IMR-90 (cell line): ENCODE measurements at regions not wholly inside any gene's neighbourhood (a gene's known extent, or its start where the extent isn't known, plus 50 kb on each side); places are given as distances from the start of the nearest gene placed in this dataset.

Experiments used
- ATAC-seq: fragments of 200-7000 bp; cut with Tn5 transposase; 2 replicates; pipeline ENCODE4 v1.9.1; 2020; ENCODE audit warnings: low read depth, mild to moderate bottlenecking, moderate library complexity
- BruUV-seq: library from RNA; stranded (reverse); fragments of 400-500 nt; replicated peaks from 2 replicates; lab custom pipeline; 2021; lab: Mats Ljungman, UMichigan
- CTCF ChIA-PET: fragments of 300-600 bp; formaldehyde crosslinking; extraction: SDS; loops from one replicate; lab custom pipeline; 2021; ENCODE audit warnings: antibody characterized with exemption; lab: Yijun Ruan, JAX
- POLR2A ChIA-PET: fragments of 300-600 bp; sonication (Branson Sonifier 250); formaldehyde crosslinking; loops from one replicate; lab custom pipeline; 2022; ENCODE audit warnings: antibody characterized with exemption; ENCODE audit not compliant: unreplicated experiment; lab: Charles Lee
- DNase-seq: peaks from one replicate; pipeline ENCODE4 v3.0.0; 2013
- H2AFZ ChIP-seq: replicated peaks from 2 replicates; pipeline ENCODE3; 2013; ENCODE audit warnings: low read length, mild to moderate bottlenecking; ENCODE audit not compliant: poor library complexity
- H2AK5ac ChIP-seq: 2 replicates; pipeline ENCODE4 v1.6.1; 2013; ENCODE audit warnings: low read depth, low read length, inconsistent platforms
- H2AK9ac ChIP-seq: replicated peaks from 2 replicates; pipeline ENCODE3; 2013; ENCODE audit warnings: mild to moderate bottlenecking, low read depth, low read length, moderate library complexity; ENCODE audit not compliant: poor library complexity
- H2BK120ac ChIP-seq: 2 replicates; pipeline ENCODE4 v1.6.1; 2013; ENCODE audit warnings: low read depth, low read length, inconsistent platforms
- H2BK15ac ChIP-seq: 3 replicates; pipeline ENCODE4 v1.6.1; 2013; ENCODE audit warnings: low read depth, low read length, inconsistent platforms
- H2BK20ac ChIP-seq: 2 replicates; pipeline ENCODE4 v1.6.1; 2013; ENCODE audit warnings: low read depth, mild to moderate bottlenecking, inconsistent platforms, low read length, moderate library complexity
- H2BK5ac ChIP-seq: 2 replicates; pipeline ENCODE4 v1.6.1; 2013; ENCODE audit warnings: mild to moderate bottlenecking, low read depth, low read length, inconsistent platforms; ENCODE audit not compliant: poor library complexity, severe bottlenecking
- H3K14ac ChIP-seq: replicated peaks from 2 replicates; pipeline ENCODE4 v1.6.1; 2013; ENCODE audit warnings: low read depth, low read length, inconsistent platforms
- H3K18ac ChIP-seq: 2 replicates; pipeline ENCODE4 v1.6.1; 2013; ENCODE audit warnings: low read depth, low read length, control low read depth
- H3K23ac ChIP-seq: 2 replicates; pipeline ENCODE4 v1.6.1; 2013; ENCODE audit warnings: low read depth, low read length, inconsistent platforms
- H3K27ac ChIP-seq: 2 replicates; pipeline ENCODE4 v1.5.1; 2013; ENCODE audit warnings: mild to moderate bottlenecking, control low read depth, low read length; ENCODE audit not compliant: insufficient read depth
- H3K27me3 ChIP-seq: 2 replicates; pipeline ENCODE4 v1.6.1; 2013; ENCODE audit warnings: low read length; ENCODE audit not compliant: control insufficient read depth, insufficient read depth
- H3K36me3 ChIP-seq: 2 replicates; pipeline ENCODE4 v1.6.1; 2013; ENCODE audit warnings: low read length, mixed read lengths; ENCODE audit not compliant: control insufficient read depth, insufficient read depth
- H3K4ac ChIP-seq: 2 replicates; pipeline ENCODE4 v1.6.1; 2013; ENCODE audit warnings: low read depth, low read length, inconsistent platforms
- H3K4me1 ChIP-seq: 2 replicates; pipeline ENCODE4 v1.6.1; 2013; ENCODE audit warnings: low read length, mixed read lengths; ENCODE audit not compliant: control insufficient read depth, insufficient read depth
- H3K4me2 ChIP-seq: 2 replicates; pipeline ENCODE4 v1.6.1; 2013; ENCODE audit warnings: low read depth, mild to moderate bottlenecking, control low read depth, low read length, moderate library complexity
- H3K4me3 ChIP-seq: 2 replicates; pipeline ENCODE4 v1.5.1; 2013; ENCODE audit warnings: low read depth, mild to moderate bottlenecking, control low read depth, low read length, moderate library complexity; ENCODE audit not compliant: insufficient read depth
- H3K56ac ChIP-seq: 2 replicates; pipeline ENCODE4 v1.6.1; 2013; ENCODE audit warnings: low read length, inconsistent platforms; ENCODE audit not compliant: insufficient read depth; ENCODE audit errors: extremely low read depth
- H3K79me1 ChIP-seq, 2 experiments: 2 replicates each; pipeline ENCODE4 v1.6.1; 2013; ENCODE audit warnings: low read length in 2 of 2, inconsistent platforms in 1 of 2, low read depth in 1 of 2
- H3K9ac ChIP-seq: 2 replicates; pipeline ENCODE4 v1.6.1; 2013; ENCODE audit warnings: low read depth, low read length, control low read depth
- H3K9me1 ChIP-seq: 2 replicates; pipeline ENCODE4 v1.6.1; 2013; ENCODE audit warnings: low read length, inconsistent platforms; ENCODE audit not compliant: insufficient read depth
- H3K9me3 ChIP-seq: 2 replicates; pipeline ENCODE4 v1.6.1; 2013; ENCODE audit warnings: low read length; ENCODE audit not compliant: control insufficient read depth, insufficient read depth
- H4K20me1 ChIP-seq: 2 replicates; pipeline ENCODE4 v1.6.1; 2013; ENCODE audit warnings: low read length, inconsistent platforms; ENCODE audit not compliant: insufficient read depth
- H4K5ac ChIP-seq: 2 replicates; pipeline ENCODE4 v1.6.1; 2013; ENCODE audit warnings: mild to moderate bottlenecking, low read depth, low read length, control low read depth
- H4K8ac ChIP-seq, 2 experiments: 2 replicates each; pipeline ENCODE4 v1.6.1; 2013; ENCODE audit warnings: low read depth in 2 of 2, low read length in 2 of 2, control low read depth in 1 of 2, inconsistent platforms in 1 of 2
- H4K91ac ChIP-seq: 2 replicates; pipeline ENCODE4 v1.6.1; 2013; ENCODE audit warnings: low read depth, low read length, inconsistent platforms; ENCODE audit not compliant: insufficient read depth
- CTCF ChIP-seq: conservative IDR thresholded peaks from 2 replicates; pipeline ENCODE4 v1.5.1; 2012; ENCODE audit warnings: mild to moderate bottlenecking, low read depth, low read length, improper control_type of control experiment
- MAFK ChIP-seq: IDR thresholded peaks from 2 replicates; pipeline ENCODE4 v1.6.1; 2012; ENCODE audit warnings: low read depth, low read length, improper control_type of control experiment
- MXI1 ChIP-seq: IDR thresholded peaks from 2 replicates; pipeline ENCODE4 v1.6.1; 2012; ENCODE audit warnings: low read depth, mild to moderate bottlenecking, low read length, moderate library complexity, borderline replicate concordance
- NFE2L2 ChIP-seq: fragments of 150-350 bp; IDR thresholded peaks from 2 replicates; pipeline ENCODE4 v1.6.1; 2016; ENCODE audit warnings: low read depth, mild to moderate bottlenecking, low read length
- SMC3 ChIP-seq: fragments of 150-350 bp; IDR thresholded peaks from 2 replicates; pipeline ENCODE4 v1.6.1; 2016; ENCODE audit warnings: low read depth, mild to moderate bottlenecking, antibody characterized with exemption, low read length, moderate library complexity
- WGBS, 2 experiments: methylation state at CpG; one replicate each; pipeline versions ENCODE4 v1.1.5 to v1.1.7; 2013; ENCODE audit warnings: missing lambda C conversion rate in 2 of 2; ENCODE audit not compliant: insufficient read length in 1 of 2; ENCODE audit errors: extremely low coverage in 2 of 2; 5-methylcytosine and 5-hydroxymethylcytosine counted together
- dilution Hi-C: fragments of 300-500 bp; cut with HindIII; formaldehyde crosslinking; loops from one replicate; pipeline ENCODE4 v1.14.3; 2018; ENCODE audit warnings: low sequenced_read_pairs; ENCODE audit not compliant: unreplicated experiment
- in situ Hi-C: fragments of 300-500 bp; cut with MboI; formaldehyde crosslinking; loops from 3 replicates; pipeline ENCODE4 v1.14.3; 2019; ENCODE audit warnings: low sequenced_read_pairs, inconsistent platforms, mixed read lengths
- intact Hi-C: fragments of 100-400 bp; cut with micrococcal nuclease; formaldehyde crosslinking; loops from 2 replicates; pipeline ENCODE4 v1.10.0; 2022
- TF ChIP-seq, protein P1 (sequence below): fragments of 150-350 bp; IDR thresholded peaks from 2 replicates; pipeline ENCODE4 v1.6.1; 2016; ENCODE audit warnings: low read depth, mild to moderate bottlenecking, low read length, moderate library complexity, borderline replicate concordance

GRCh38 chr22:27399161-27399560 lies 402.4 kb downstream of the MN1 start:
- no TSS peak for BruUV-seq
- no peak overlapping the region for H3K14ac ChIP-seq
- no peak overlapping the region for H3K27ac ChIP-seq
- intact Hi-C loops (no loop called here), in situ Hi-C loops (no loop called here), dilution Hi-C loops (no loop called here)
- no peak overlapping the region for H3K23ac ChIP-seq
- ATAC-seq (no peak; the same call in 1 of the 2 replicates), DNase-seq (no peak)
- no peak overlapping the region for H4K91ac ChIP-seq
- no peaks in the 10 kb centered on the region for H3K36me3 ChIP-seq
- H2AK5ac ChIP-seq: no peak overlapping the region
- H3K27me3 ChIP-seq: peaks cover 43% of the 10 kb centered on the region
- no peak overlapping the region for H2BK15ac ChIP-seq
- WGBS, 2 experiments: 0% methylated on average over 3 of the region's 19 CpGs; no CpG with 5 or more reads in 1 of the 2 experiments
- peak overlapping the region; percentile 86 for H3K4me2 ChIP-seq
- no peak overlapping the region; the same call in 1 of the 2 replicates for H3K18ac ChIP-seq
- peaks cover 2% of the 10 kb centered on the region; the same call in 1 of the 2 replicates for H3K4me1 ChIP-seq
- no peak overlapping the region for H4K5ac ChIP-seq
- H3K9me3 ChIP-seq: peaks cover 7% of the 10 kb centered on the region
- no peak overlapping the region for H3K9ac ChIP-seq
- no peak overlapping the region for H2AK9ac ChIP-seq
- no peak for TF ChIP-seq SMC3
- no peak for TF ChIP-seq CTCF
- TF ChIP-seq, protein P1, sequence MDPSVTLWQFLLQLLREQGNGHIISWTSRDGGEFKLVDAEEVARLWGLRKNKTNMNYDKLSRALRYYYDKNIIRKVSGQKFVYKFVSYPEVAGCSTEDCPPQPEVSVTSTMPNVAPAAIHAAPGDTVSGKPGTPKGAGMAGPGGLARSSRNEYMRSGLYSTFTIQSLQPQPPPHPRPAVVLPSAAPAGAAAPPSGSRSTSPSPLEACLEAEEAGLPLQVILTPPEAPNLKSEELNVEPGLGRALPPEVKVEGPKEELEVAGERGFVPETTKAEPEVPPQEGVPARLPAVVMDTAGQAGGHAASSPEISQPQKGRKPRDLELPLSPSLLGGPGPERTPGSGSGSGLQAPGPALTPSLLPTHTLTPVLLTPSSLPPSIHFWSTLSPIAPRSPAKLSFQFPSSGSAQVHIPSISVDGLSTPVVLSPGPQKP: no peak
- TF ChIP-seq MXI1: no peak
- TF ChIP-seq NFE2L2: no peak
- no peak for TF ChIP-seq MAFK
- H2BK120ac ChIP-seq: no peak overlapping the region
- no peaks in the 10 kb centered on the region for H4K20me1 ChIP-seq
- H2BK20ac ChIP-seq: no peak overlapping the region
- no peak overlapping the region for H3K4ac ChIP-seq
- H2BK5ac ChIP-seq: no peak overlapping the region
- H3K4me3 ChIP-seq: peak overlapping the region; percentile 20; the same call in 1 of the 2 replicates
- H3K56ac ChIP-seq: no peak overlapping the region
- ChIA-PET POLR2A (no interaction called here), CTCF (no interaction called here)
- peak overlapping the region; percentile 54 for H2AFZ ChIP-seq
- H3K9me1 ChIP-seq: no peaks in the 10 kb centered on the region
- no peak overlapping the region for H4K8ac ChIP-seq
- H3K79me1 ChIP-seq: no peaks in the 10 kb centered on the region
